Vagina (tissue), 2 donors: ENCODE measurements at regions not wholly inside any gene's neighbourhood (a gene's known extent, or its start where the extent isn't known, plus 50 kb on each side); places are given as distances from the start of the nearest gene placed in this dataset.

Experiments used
- DNase-seq, 2 donors: peaks; one replicate each; pipeline ENCODE4 v3.0.0-alpha.2; 2017; ENCODE audit errors: extremely low spot score in 2 of 2
- H3K27ac ChIP-seq: fragments of 200-600 bp; sonication (generic); one replicate; pipeline ENCODE4 v1.5.1; 2019
- H3K27me3 ChIP-seq: fragments of 200-600 bp; sonication (generic); one replicate; pipeline ENCODE4 v1.5.1; 2019
- H3K36me3 ChIP-seq, 2 donors: fragments of 200-600 bp; sonication (generic); one replicate each; pipeline ENCODE4 v1.5.1; 2017 to 2019
- H3K4me1 ChIP-seq: fragments of 200-600 bp; sonication (generic); one replicate; pipeline ENCODE4 v1.5.1; 2019
- H3K4me3 ChIP-seq, 2 donors: fragments of 200-600 bp; sonication (generic); 1 replicate in 1 of 2; 2 replicates in 1 of 2; pipeline ENCODE4 v1.5.1; 2016 to 2019
- H3K9me3 ChIP-seq: fragments of 200-600 bp; sonication (generic); one replicate; pipeline ENCODE4 v1.5.1; 2019
- POLR2A ChIP-seq, 2 donors: fragments of 450-650 bp; IDR thresholded peaks; one replicate each; pipeline ENCODE4 v1.6.1; 2017; ENCODE audit warnings: antibody characterized with exemption in 2 of 2, mild to moderate bottlenecking in 2 of 2, moderate library complexity in 2 of 2
- POLR2AphosphoS5 ChIP-seq, 2 donors: sonication (generic); formaldehyde crosslinking; IDR thresholded peaks; one replicate each; pipeline ENCODE4 v1.9.0; 2017; ENCODE audit warnings: antibody characterized with exemption in 2 of 2, mild to moderate bottlenecking in 2 of 2, low read depth in 1 of 2; ENCODE audit not compliant: insufficient read depth in 1 of 2
- intact Hi-C: fragments of 100-400 bp; cut with DNase I; formaldehyde crosslinking; loops from one replicate; pipeline ENCODE4 v1.15.1; 2023
- TF ChIP-seq, protein P1 (sequence below), 3 experiments: fragments of 450-650 bp in 2 of 3; fragments of 200-600 bp in 1 of 3; sonication (generic) in 1 of 3; IDR thresholded peaks; one replicate each; pipeline ENCODE4 v1.5.1; 2017 to 2019; ENCODE audit warnings: antibody characterized with exemption in 3 of 3, mild to moderate bottlenecking in 2 of 3, moderate library complexity in 2 of 3

DNA sequence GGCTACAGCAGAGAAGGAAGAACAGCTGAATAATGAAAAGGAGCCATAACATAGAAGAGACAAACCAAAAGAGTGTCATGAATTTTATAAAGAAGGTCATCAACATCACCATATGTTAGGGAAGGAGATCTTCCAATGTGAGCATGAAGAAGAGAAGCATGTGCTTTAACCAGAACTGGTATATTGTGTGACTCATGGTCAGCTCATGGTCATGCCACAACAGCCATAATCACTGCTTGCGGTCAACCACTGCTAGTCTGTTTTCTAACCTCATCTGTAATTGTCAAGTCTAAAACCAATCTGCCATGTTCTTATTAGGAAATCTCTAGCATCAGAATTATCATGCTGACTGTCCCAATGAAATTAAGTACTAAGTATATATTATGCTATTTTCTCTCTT lies 204.1 kb upstream of the VRK2 start:
- intact Hi-C loops = no loop called here
- no peaks in the 10 kb centered on the region for H3K9me3 ChIP-seq

DNA sequence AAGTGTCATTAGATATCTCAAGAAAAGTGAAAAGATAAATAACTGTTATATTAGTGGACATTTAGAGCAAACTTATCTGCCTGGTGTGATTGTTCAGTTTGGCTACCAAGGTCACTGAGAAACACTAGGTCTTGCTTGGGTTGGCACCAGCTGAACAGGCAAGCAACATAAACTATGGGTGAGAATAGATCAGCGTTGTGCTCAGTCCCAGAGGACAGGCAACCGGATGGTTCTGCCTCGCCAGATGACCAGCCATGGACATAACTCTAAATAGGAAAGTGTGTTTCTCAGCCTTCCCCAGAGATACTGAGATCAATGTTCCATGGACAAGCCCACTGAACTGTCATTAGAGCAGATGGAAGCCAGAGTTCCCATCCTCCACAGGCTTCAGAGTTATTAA lies 203.4 kb upstream of the VRK2 start:
- intact Hi-C loops = no loop called here
- no peaks in the 10 kb centered on the region for H3K9me3 ChIP-seq
- H3K27me3 ChIP-seq = no peaks in the 10 kb centered on the region
- TF ChIP-seq POLR2A (IDR thresholded peaks at IDR 0.05) = no peak
- TF ChIP-seq POLR2AphosphoS5 (IDR thresholded peaks at IDR 0.05; ENCODE audit: insufficient read depth in 1 of 2, low read depth in 1 of 2) = no peak
- TF ChIP-seq, protein P1, sequence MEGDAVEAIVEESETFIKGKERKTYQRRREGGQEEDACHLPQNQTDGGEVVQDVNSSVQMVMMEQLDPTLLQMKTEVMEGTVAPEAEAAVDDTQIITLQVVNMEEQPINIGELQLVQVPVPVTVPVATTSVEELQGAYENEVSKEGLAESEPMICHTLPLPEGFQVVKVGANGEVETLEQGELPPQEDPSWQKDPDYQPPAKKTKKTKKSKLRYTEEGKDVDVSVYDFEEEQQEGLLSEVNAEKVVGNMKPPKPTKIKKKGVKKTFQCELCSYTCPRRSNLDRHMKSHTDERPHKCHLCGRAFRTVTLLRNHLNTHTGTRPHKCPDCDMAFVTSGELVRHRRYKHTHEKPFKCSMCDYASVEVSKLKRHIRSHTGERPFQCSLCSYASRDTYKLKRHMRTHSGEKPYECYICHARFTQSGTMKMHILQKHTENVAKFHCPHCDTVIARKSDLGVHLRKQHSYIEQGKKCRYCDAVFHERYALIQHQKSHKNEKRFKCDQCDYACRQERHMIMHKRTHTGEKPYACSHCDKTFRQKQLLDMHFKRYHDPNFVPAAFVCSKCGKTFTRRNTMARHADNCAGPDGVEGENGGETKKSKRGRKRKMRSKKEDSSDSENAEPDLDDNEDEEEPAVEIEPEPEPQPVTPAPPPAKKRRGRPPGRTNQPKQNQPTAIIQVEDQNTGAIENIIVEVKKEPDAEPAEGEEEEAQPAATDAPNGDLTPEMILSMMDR (IDR thresholded peaks at IDR 0.05) = no peak
- H3K36me3 ChIP-seq = no peaks in the 10 kb centered on the region
- H3K4me3 ChIP-seq = no peak overlapping the region
- DNase-seq = no peak
- no peak overlapping the region for H3K27ac ChIP-seq
- no peaks in the 10 kb centered on the region for H3K4me1 ChIP-seq

More for the DNA sequence above, 204.1 kb upstream of the VRK2 start:
- H3K4me3 ChIP-seq = no peak overlapping the region
- no peak for TF ChIP-seq POLR2AphosphoS5 (IDR thresholded peaks at IDR 0.05; ENCODE audit: insufficient read depth in 1 of 2, low read depth in 1 of 2)
- TF ChIP-seq, protein P1 (IDR thresholded peaks at IDR 0.05) = no peak
- no peak for TF ChIP-seq POLR2A (IDR thresholded peaks at IDR 0.05)
- DNase-seq = no peak
- no peaks in the 10 kb centered on the region for H3K36me3 ChIP-seq
- no peaks in the 10 kb centered on the region for H3K27me3 ChIP-seq
- no peaks in the 10 kb centered on the region for H3K4me1 ChIP-seq
- no peak overlapping the region for H3K27ac ChIP-seq

DNA sequence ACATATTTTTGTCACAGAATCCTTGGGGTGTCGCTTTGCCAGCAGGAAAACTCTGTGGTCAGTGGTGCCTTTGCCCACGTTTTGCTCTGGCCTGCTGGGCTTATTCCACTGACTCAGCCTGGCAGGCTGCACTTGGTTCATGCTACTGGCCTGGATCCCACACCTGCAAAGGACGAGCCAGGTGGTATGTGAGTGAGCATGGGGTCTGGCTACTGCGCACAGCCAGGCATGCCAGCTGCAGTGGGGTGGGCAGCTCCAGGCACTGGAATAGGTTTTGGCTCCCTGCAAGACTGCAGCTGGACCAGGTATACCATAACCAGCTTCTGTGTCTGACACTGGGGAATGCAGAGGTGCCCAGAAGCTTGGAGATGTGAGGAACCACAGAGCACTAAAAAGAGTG lies 197.9 kb upstream of the VRK2 start:
- no peak overlapping the region for H3K4me3 ChIP-seq
- no peaks in the 10 kb centered on the region for H3K27me3 ChIP-seq
- intact Hi-C loops = no loop called here
- H3K36me3 ChIP-seq = no peaks in the 10 kb centered on the region
- no peak for DNase-seq
- no peak overlapping the region for H3K27ac ChIP-seq
- H3K4me1 ChIP-seq = no peaks in the 10 kb centered on the region
- TF ChIP-seq POLR2A (IDR thresholded peaks at IDR 0.05) (no peak), POLR2AphosphoS5 (IDR thresholded peaks at IDR 0.05; ENCODE audit: insufficient read depth in 1 of 2, low read depth in 1 of 2) (no peak)
- TF ChIP-seq, protein P1 (IDR thresholded peaks at IDR 0.05) = no peak
- no peaks in the 10 kb centered on the region for H3K9me3 ChIP-seq

DNA sequence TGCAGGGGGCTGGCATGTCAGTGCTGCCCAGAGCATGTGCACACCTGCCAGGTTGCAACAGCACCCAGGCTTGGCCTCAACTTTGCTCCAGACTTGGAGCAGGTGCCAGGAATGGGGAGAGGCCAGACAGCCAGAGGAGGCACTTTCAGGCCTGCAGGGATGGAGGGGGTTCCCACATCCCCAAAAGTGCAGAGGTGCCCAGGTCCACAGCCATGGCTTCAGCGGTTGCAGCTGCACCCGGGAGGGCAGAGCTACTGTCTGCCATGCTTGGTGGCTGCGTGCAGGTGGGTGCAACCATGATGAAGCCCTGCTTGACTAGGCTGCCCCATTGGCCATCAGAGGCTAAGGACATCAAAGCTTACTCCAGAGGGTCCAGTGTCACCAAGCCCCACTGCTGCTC lies 196.8 kb upstream of the VRK2 start:
- Histone ChIP-seq H3K4me1 (no peaks in the 10 kb centered on the region), H3K9me3 (no peaks in the 10 kb centered on the region), H3K27me3 (no peaks in the 10 kb centered on the region), H3K27ac (no peak overlapping the region), H3K4me3 (no peak overlapping the region), H3K36me3 (no peaks in the 10 kb centered on the region)
- TF ChIP-seq POLR2A (IDR thresholded peaks at IDR 0.05) (no peak), POLR2AphosphoS5 (IDR thresholded peaks at IDR 0.05; ENCODE audit: insufficient read depth in 1 of 2, low read depth in 1 of 2) (no peak)
- TF ChIP-seq, protein P1 (IDR thresholded peaks at IDR 0.05) = no peak
- no peak for DNase-seq
- intact Hi-C loops = no loop called here

DNA sequence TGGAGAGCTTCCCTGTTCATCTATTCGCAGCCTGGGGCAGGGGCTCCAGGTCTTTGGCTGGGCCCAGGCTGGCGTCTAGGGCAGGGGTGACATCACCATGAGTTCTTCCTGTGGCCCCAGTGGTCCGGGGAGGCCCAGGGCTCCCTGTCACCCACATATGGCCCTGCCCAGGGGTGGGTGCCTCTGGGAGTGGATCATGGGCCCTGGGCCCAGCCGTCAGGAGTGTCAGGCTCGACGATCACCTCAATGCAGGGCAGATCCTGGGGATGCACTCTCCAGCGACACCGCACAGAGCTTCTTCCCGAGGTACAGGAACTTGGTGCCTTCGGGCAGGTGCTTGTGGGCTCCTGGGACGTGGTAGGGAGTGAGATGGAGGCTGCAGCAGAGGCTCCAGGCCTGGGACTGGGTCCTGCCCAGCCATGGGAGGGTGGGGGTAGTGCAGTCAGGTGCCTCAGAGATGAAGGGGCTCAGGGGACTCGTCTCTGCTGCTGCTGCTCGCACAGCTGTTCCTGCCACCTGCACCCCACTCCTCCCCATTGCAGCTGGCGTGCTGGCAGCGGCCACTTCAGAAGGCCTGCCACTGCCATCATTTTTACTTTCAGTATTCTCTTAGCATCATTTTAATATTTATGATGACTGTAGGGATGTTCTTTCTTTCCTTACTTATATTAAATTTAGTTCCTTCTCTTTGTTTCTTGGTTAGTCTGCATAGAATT lies 196.0 kb upstream of the VRK2 start:
- Histone ChIP-seq H3K9me3 (no peaks in the 10 kb centered on the region), H3K27ac (no peak overlapping the region), H3K36me3 (no peaks in the 10 kb centered on the region), H3K4me3 (no peak overlapping the region), H3K4me1 (no peaks in the 10 kb centered on the region), H3K27me3 (no peaks in the 10 kb centered on the region)
- TF ChIP-seq POLR2A (IDR thresholded peaks at IDR 0.05) (no peak), POLR2AphosphoS5 (IDR thresholded peaks at IDR 0.05; ENCODE audit: insufficient read depth in 1 of 2, low read depth in 1 of 2) (no peak)
- TF ChIP-seq, protein P1 (IDR thresholded peaks at IDR 0.05) = no peak
- intact Hi-C loops = no loop called here
- no peak for DNase-seq
